H9 (cell line): ENCODE measurements at regions not wholly inside any gene's neighbourhood (a gene's known extent, or its start where the extent isn't known, plus 50 kb on each side); places are given as distances from the start of the nearest gene placed in this dataset.

Source experiments
- DNase-seq: peaks from one replicate; pipeline ENCODE4 v3.0.0-alpha.2; 2017
- H2AFZ ChIP-seq: one replicate; pipeline ENCODE4 v1.6.1; 2013; ENCODE audit warnings: mild to moderate bottlenecking, low read length, control low read depth, moderate library complexity
- H2AK5ac ChIP-seq: 2 replicates; pipeline ENCODE4 v1.6.1; 2013; ENCODE audit warnings: low read length, control low read depth, mixed read lengths; ENCODE audit not compliant: insufficient read length
- H2BK120ac ChIP-seq: one replicate; pipeline ENCODE4 v1.6.1; 2013; ENCODE audit warnings: low read depth, mild to moderate bottlenecking, low read length, control low read depth, inconsistent platforms; ENCODE audit not compliant: poor library complexity, severe bottlenecking
- H2BK12ac ChIP-seq: 2 replicates; pipeline ENCODE4 v1.6.1; 2013; ENCODE audit warnings: low read length, control low read depth, mixed read lengths, low read depth; ENCODE audit not compliant: insufficient read length
- H2BK15ac ChIP-seq: 2 replicates; pipeline ENCODE4 v1.6.1; 2013; ENCODE audit warnings: low read depth, low read length, control low read depth
- H2BK20ac ChIP-seq: one replicate; pipeline ENCODE4 v1.6.1; 2013; ENCODE audit warnings: low read depth, mild to moderate bottlenecking, low read length, control low read depth, inconsistent platforms; ENCODE audit not compliant: poor library complexity, severe bottlenecking
- H2BK5ac ChIP-seq: 2 replicates; pipeline ENCODE4 v1.6.1; 2013; ENCODE audit warnings: low read length, control low read depth, mixed read lengths; ENCODE audit not compliant: insufficient read length
- H3K14ac ChIP-seq: 2 replicates; pipeline ENCODE4 v1.6.1; 2013; ENCODE audit warnings: low read length, control low read depth; ENCODE audit not compliant: insufficient read depth
- H3K18ac ChIP-seq: 2 replicates; pipeline ENCODE4 v1.6.1; 2013; ENCODE audit warnings: low read depth, mild to moderate bottlenecking, mixed read lengths, low read length, control low read depth; ENCODE audit not compliant: insufficient read length
- H3K23ac ChIP-seq: 2 replicates; pipeline ENCODE4 v1.6.1; 2013; ENCODE audit warnings: low read length, control low read depth, mixed read lengths, low read depth; ENCODE audit not compliant: insufficient read length
- H3K23me2 ChIP-seq: 2 replicates; pipeline ENCODE4 v1.6.1; 2013; ENCODE audit warnings: low read depth, mild to moderate bottlenecking, mixed read lengths, low read length, control low read depth; ENCODE audit not compliant: insufficient read length, poor library complexity, severe bottlenecking
- H3K27ac ChIP-seq: 2 replicates; pipeline ENCODE4 v1.5.1; 2013; ENCODE audit warnings: low read length, control low read depth, mixed read lengths, low read depth; ENCODE audit not compliant: insufficient read length
- H3K27me3 ChIP-seq: 2 replicates; pipeline ENCODE4 v1.6.1; 2013; ENCODE audit warnings: low read length, control low read depth, inconsistent platforms; ENCODE audit not compliant: insufficient read depth
- H3K4ac ChIP-seq: 2 replicates; pipeline ENCODE4 v1.6.1; 2013; ENCODE audit warnings: low read depth, mild to moderate bottlenecking, control low read depth, inconsistent platforms, low read length, moderate library complexity
- H3K4me1 ChIP-seq: 2 replicates; pipeline ENCODE4 v1.6.1; 2013; ENCODE audit warnings: low read length, control low read depth, inconsistent platforms; ENCODE audit not compliant: insufficient read depth
- H3K4me2 ChIP-seq: 2 replicates; pipeline ENCODE4 v1.6.1; 2013; ENCODE audit warnings: low read length, control low read depth, mixed read lengths; ENCODE audit not compliant: insufficient read length, insufficient read depth
- H3K56ac ChIP-seq: 2 replicates; pipeline ENCODE4 v1.6.1; 2013; ENCODE audit warnings: low read depth, mild to moderate bottlenecking, mixed read lengths, low read length, control low read depth; ENCODE audit not compliant: insufficient read length
- H3K79me1 ChIP-seq: 2 replicates; pipeline ENCODE4 v1.6.1; 2013; ENCODE audit warnings: low read depth, mild to moderate bottlenecking, moderate library complexity, low read length, control low read depth, inconsistent platforms; ENCODE audit not compliant: insufficient read depth, poor library complexity, severe bottlenecking
- H3K79me2 ChIP-seq: 2 replicates; pipeline ENCODE4 v1.6.1; 2013; ENCODE audit warnings: low read length, control low read depth, inconsistent platforms; ENCODE audit not compliant: insufficient read depth
- H3K9ac ChIP-seq: 2 replicates; pipeline ENCODE4 v1.6.1; 2013; ENCODE audit warnings: low read length, control low read depth, mixed read lengths; ENCODE audit not compliant: insufficient read length; ENCODE audit errors: extremely low read depth
- H3K9me3 ChIP-seq: one replicate; pipeline ENCODE4 v1.6.1; 2013; ENCODE audit warnings: low read depth, low read length, inconsistent platforms; ENCODE audit not compliant: control insufficient read depth
- H3T11ph ChIP-seq: one replicate; pipeline ENCODE4 v1.6.1; 2013; ENCODE audit warnings: mild to moderate bottlenecking, low read length, control low read depth, inconsistent platforms
- H4K20me1 ChIP-seq: one replicate; pipeline ENCODE4 v1.6.1; 2013; ENCODE audit not compliant: control insufficient read depth, insufficient read length, insufficient read depth
- H4K5ac ChIP-seq: 2 replicates; pipeline ENCODE4 v1.6.1; 2013; ENCODE audit warnings: low read depth, mild to moderate bottlenecking, mixed read lengths, low read length, control low read depth; ENCODE audit not compliant: insufficient read length
- H4K8ac ChIP-seq: replicated peaks from 2 replicates; pipeline ENCODE4 v1.6.1; 2013; ENCODE audit warnings: low read length, control low read depth, mixed read lengths, low read depth; ENCODE audit not compliant: insufficient read length
- H4K91ac ChIP-seq: 2 replicates; pipeline ENCODE4 v1.6.1; 2013; ENCODE audit warnings: low read depth, mild to moderate bottlenecking, moderate library complexity, mixed read lengths, low read length, control low read depth; ENCODE audit not compliant: insufficient read length
- H3K27ac Mint-ChIP-seq, 3 experiments: 2 replicates in 2 of 3; 3 replicates in 1 of 3; pipeline ENCODE4 v1.8.0; 2020 to 2021; ENCODE audit warnings: mixed read lengths in 3 of 3, mild to moderate bottlenecking in 1 of 3, moderate library complexity in 1 of 3
- H3K27me3 Mint-ChIP-seq: 2 replicates; pipeline ENCODE4 v1.8.0; 2021; ENCODE audit warnings: low read depth, mild to moderate bottlenecking, moderate library complexity, mixed read lengths
- H3K36me3 Mint-ChIP-seq, 3 experiments: 2 replicates in 2 of 3; 3 replicates in 1 of 3; pipeline ENCODE4 v1.8.0; 2020 to 2021; ENCODE audit warnings: low read depth in 3 of 3, mixed read lengths in 3 of 3; ENCODE audit not compliant: insufficient read depth in 1 of 3
- H3K4me1 Mint-ChIP-seq, 2 experiments: 2 replicates each; pipeline ENCODE4 v1.8.0; 2020; ENCODE audit warnings: mixed read lengths in 2 of 2
- H3K4me3 Mint-ChIP-seq, 2 experiments: 2 replicates in 1 of 2; 3 replicates in 1 of 2; pipeline ENCODE4 v1.8.0; 2020 to 2021; ENCODE audit warnings: mild to moderate bottlenecking in 2 of 2, mixed read lengths in 2 of 2, moderate library complexity in 1 of 2
- H3K9me3 Mint-ChIP-seq, 2 experiments: 2 replicates in 1 of 2; 3 replicates in 1 of 2; pipeline ENCODE4 v1.8.0; 2020; ENCODE audit warnings: mild to moderate bottlenecking in 2 of 2, mixed read lengths in 2 of 2, moderate library complexity in 1 of 2
- CTCF ChIP-seq: fragments of 200-600 bp; sonication (generic); conservative IDR thresholded peaks from 3 replicates; pipeline ENCODE4 v1.8.0; 2021; ENCODE audit warnings: antibody characterized with exemption, mild to moderate bottlenecking
- WGBS: extraction: QIAGEN DNeasy Blood & Tissue Kit; methylation state at CpG from one replicate; pipeline ENCODE4 v1.1.7; 2013; ENCODE audit warnings: missing lambda C conversion rate, low lambda C conversion rate, mixed read lengths; ENCODE audit not compliant: insufficient read length; ENCODE audit errors: extremely low coverage; 5-methylcytosine and 5-hydroxymethylcytosine counted together

GRCh38 chr1:14064649-14065442 lies 364.9 kb downstream of the PRDM2 start:
- no peak overlapping the region for H2BK12ac ChIP-seq
- no peak overlapping the region for H2BK15ac ChIP-seq
- no peak for DNase-seq
- H3K4ac ChIP-seq = no peak overlapping the region
- no peak overlapping the region for H3K23ac ChIP-seq
- Mint-ChIP-seq H3K9me3 (no peaks in the 10 kb centered on the region), H3K27me3 (peaks cover 10% of the 10 kb centered on the region), H3K27ac (no peak overlapping the region; a peak in 1 of 7 replicates), H3K36me3 (no peaks in the 10 kb centered on the region), H3K4me1 (peaks cover 7 to 11% of the 10 kb centered on the region in 2 experiments), H3K4me3 (no peak overlapping the region)
- no peak overlapping the region for H3K56ac ChIP-seq
- H3K18ac ChIP-seq = no peak overlapping the region
- H3K4me2 ChIP-seq = no peak overlapping the region
- H2BK20ac ChIP-seq = no peak overlapping the region
- no peak overlapping the region for H4K5ac ChIP-seq
- H3K79me1 ChIP-seq = no peaks in the 10 kb centered on the region
- H3T11ph ChIP-seq = no peak overlapping the region
- H4K91ac ChIP-seq = no peak overlapping the region
- H2AFZ ChIP-seq = no peak overlapping the region
- H3K27ac ChIP-seq = no peak overlapping the region
- H3K23me2 ChIP-seq = no peaks in the 10 kb centered on the region
- H3K14ac ChIP-seq = no peak overlapping the region; the same call in 1 of the 2 replicates
- no peaks in the 10 kb centered on the region for H3K79me2 ChIP-seq
- no peak for TF ChIP-seq CTCF
- no peaks in the 10 kb centered on the region; the same call in 1 of the 2 replicates for H3K4me1 ChIP-seq
- no peak overlapping the region for H2AK5ac ChIP-seq
- H2BK5ac ChIP-seq = no peak overlapping the region
- no peak overlapping the region for H4K8ac ChIP-seq
- no peaks in the 10 kb centered on the region for H4K20me1 ChIP-seq
- no peaks in the 10 kb centered on the region for H3K9me3 ChIP-seq
- no peak overlapping the region for H2BK120ac ChIP-seq
- no peak overlapping the region for H3K9ac ChIP-seq
- H3K27me3 ChIP-seq = no peaks in the 10 kb centered on the region
- no CpG with 5 or more reads among the region's 14 CpGs for WGBS
